Activated naive CD4-positive, alpha-beta T cell treated with anti-CD3 and anti-CD28 coated beads, Interleukin-2, amount 10 ng/mL, durations not matched to agents 7 days and 5 days (primary cell): ENCODE measurements at regions not wholly inside any gene's neighbourhood (a gene's known extent, or its start where the extent isn't known, plus 50 kb on each side); places are given as distances from the start of the nearest gene placed in this dataset.

Experiments used
- CTCF ChIA-PET: fragments of 350-600 bp; sonication (Branson Sonifier 250); formaldehyde crosslinking; loops from one replicate; lab custom pipeline; 2021; ENCODE audit warnings: antibody characterized with exemption; lab: Charles Lee
- DNase-seq: peaks from one replicate; pipeline ENCODE4 v3.0.0-alpha.2; 2020
- H3K27ac Mint-ChIP-seq: one replicate; pipeline ENCODE4 v1.8.0; 2021; ENCODE audit warnings: mild to moderate bottlenecking, moderate library complexity, mixed read lengths
- H3K27me3 Mint-ChIP-seq: one replicate; pipeline ENCODE4 v1.8.0; 2021; ENCODE audit warnings: mild to moderate bottlenecking, mixed read lengths
- H3K36me3 Mint-ChIP-seq: one replicate; pipeline ENCODE4 v1.8.0; 2021; ENCODE audit warnings: mixed read lengths
- H3K4me1 Mint-ChIP-seq: one replicate; pipeline ENCODE4 v1.8.0; 2021; ENCODE audit warnings: mixed read lengths
- H3K4me3 Mint-ChIP-seq: one replicate; pipeline ENCODE4 v1.8.0; 2021; ENCODE audit warnings: mild to moderate bottlenecking, moderate library complexity, mixed read lengths
- H3K9me3 Mint-ChIP-seq: one replicate; pipeline ENCODE4 v1.8.0; 2021; ENCODE audit warnings: mixed read lengths

- Mint-ChIP-seq H3K36me3 (no peaks in the 10 kb centered on the region), H3K4me1 (no peaks in the 10 kb centered on the region), H3K4me3 (no peak overlapping the region), H3K9me3 (no peaks in the 10 kb centered on the region), H3K27ac (no peak overlapping the region), H3K27me3 (no peaks in the 10 kb centered on the region)
- DNase-seq: no peak
- CTCF ChIA-PET: no interaction called here
Observed at GRCh38 chr12:42990387-42990786, 400.8 kb upstream of the PRICKLE1 start.

DNA sequence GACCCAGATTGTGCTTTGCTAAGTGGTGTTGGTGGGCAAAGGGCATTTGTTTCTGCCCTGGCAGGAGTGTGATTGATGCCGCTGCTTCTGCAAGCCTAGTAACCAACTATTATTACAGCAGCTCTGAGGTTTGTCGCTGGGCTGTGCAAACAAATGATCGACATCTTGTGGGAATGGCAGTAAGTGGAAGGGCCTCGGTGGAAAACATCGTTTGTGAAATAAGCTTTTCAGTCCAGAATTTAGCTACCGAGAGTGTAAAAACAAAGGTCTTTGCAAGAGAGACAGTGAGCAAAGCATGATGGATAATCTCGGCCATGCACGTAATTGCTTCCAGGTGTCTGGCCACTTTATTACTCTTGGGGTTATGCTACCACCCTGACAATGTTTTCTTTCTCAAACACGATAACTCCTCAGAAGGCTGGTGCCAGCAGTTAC lies 397.7 kb upstream of the PRICKLE1 start:
- no peak overlapping the region for H3K4me3 Mint-ChIP-seq
- no peak for DNase-seq
- no peaks in the 10 kb centered on the region for H3K36me3 Mint-ChIP-seq
- H3K4me1 Mint-ChIP-seq: no peaks in the 10 kb centered on the region
- CTCF ChIA-PET: no interaction called here
- H3K9me3 Mint-ChIP-seq: peaks cover 3% of the 10 kb centered on the region
- H3K27me3 Mint-ChIP-seq: no peaks in the 10 kb centered on the region
- no peak overlapping the region for H3K27ac Mint-ChIP-seq

DNA sequence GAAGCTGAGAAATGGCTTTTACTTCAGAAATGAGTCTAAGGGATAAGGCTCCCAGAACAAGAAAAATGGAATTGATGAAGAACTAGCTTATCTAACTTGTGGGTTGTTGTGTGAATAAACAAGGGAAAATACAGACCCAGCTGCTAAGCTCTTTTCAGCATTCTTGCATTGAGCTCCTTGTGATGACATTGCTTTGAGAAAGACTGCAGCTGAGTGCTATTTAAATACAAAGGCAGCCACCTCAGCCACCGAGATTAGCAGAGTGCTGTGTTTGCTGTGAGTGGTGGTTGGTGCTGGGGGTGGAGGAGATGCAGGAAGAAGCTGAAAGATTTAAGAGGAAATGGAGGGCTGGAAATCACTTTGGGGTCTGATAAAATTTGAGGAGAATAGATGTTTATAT lies 396.0 kb upstream of the PRICKLE1 start:
- Mint-ChIP-seq H3K4me1 (no peaks in the 10 kb centered on the region), H3K27ac (no peak overlapping the region), H3K36me3 (no peaks in the 10 kb centered on the region), H3K9me3 (peaks cover 3% of the 10 kb centered on the region), H3K27me3 (no peaks in the 10 kb centered on the region), H3K4me3 (no peak overlapping the region)
- CTCF ChIA-PET: no interaction called here
- no peak for DNase-seq

- Mint-ChIP-seq H3K4me3 (no peak overlapping the region), H3K4me1 (no peaks in the 10 kb centered on the region), H3K36me3 (no peaks in the 10 kb centered on the region), H3K27ac (no peak overlapping the region), H3K9me3 (peaks cover 3% of the 10 kb centered on the region), H3K27me3 (no peaks in the 10 kb centered on the region)
- no peak for DNase-seq
- CTCF ChIA-PET: no interaction called here
Observed at GRCh38 chr12:42982828-42983227, 393.3 kb upstream of the PRICKLE1 start.

GRCh38 chr12:42981379-42981778 lies 391.8 kb upstream of the PRICKLE1 start:
- no peak for DNase-seq
- no peak overlapping the region for H3K27ac Mint-ChIP-seq
- CTCF ChIA-PET: no interaction called here
- no peaks in the 10 kb centered on the region for H3K36me3 Mint-ChIP-seq
- H3K4me1 Mint-ChIP-seq: no peaks in the 10 kb centered on the region
- no peak overlapping the region for H3K4me3 Mint-ChIP-seq
- H3K9me3 Mint-ChIP-seq: peaks cover 3% of the 10 kb centered on the region
- H3K27me3 Mint-ChIP-seq: no peaks in the 10 kb centered on the region

DNA sequence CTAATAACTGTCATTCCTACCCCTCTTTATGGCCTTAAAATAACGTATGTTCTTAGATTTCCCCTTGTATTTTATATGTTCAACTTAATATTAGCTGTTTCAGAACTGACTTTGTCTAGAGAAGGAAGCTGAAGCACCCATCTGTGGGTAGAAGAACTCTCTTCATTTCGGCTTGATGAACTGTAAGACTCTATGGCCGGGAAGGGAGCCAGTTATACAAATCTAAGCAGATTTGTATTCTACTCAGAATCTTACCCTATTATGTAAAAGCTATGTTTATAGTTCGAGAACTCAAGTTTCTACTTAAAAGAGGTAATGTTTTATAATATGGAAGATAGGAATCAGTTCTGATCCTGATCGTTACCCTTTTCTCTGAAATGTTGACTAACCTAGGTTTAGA lies 390.9 kb upstream of the PRICKLE1 start:
- Mint-ChIP-seq H3K27ac (no peak overlapping the region), H3K27me3 (no peaks in the 10 kb centered on the region), H3K9me3 (peaks cover 4% of the 10 kb centered on the region), H3K36me3 (no peaks in the 10 kb centered on the region), H3K4me3 (no peak overlapping the region), H3K4me1 (no peaks in the 10 kb centered on the region)
- no peak for DNase-seq
- CTCF ChIA-PET: no interaction called here

GRCh38 chr12:42979746-42980145 lies 390.2 kb upstream of the PRICKLE1 start:
- Mint-ChIP-seq H3K4me1 (no peaks in the 10 kb centered on the region), H3K27ac (no peak overlapping the region), H3K4me3 (no peak overlapping the region), H3K9me3 (peaks cover 8% of the 10 kb centered on the region), H3K36me3 (no peaks in the 10 kb centered on the region), H3K27me3 (no peaks in the 10 kb centered on the region)
- CTCF ChIA-PET: no interaction called here
- no peak for DNase-seq

GRCh38 chr12:42978708-42979107 lies 389.2 kb upstream of the PRICKLE1 start:
- CTCF ChIA-PET: no interaction called here
- DNase-seq: no peak
- H3K27me3 Mint-ChIP-seq: no peaks in the 10 kb centered on the region
- H3K27ac Mint-ChIP-seq: no peak overlapping the region
- H3K9me3 Mint-ChIP-seq: peaks cover 10% of the 10 kb centered on the region
- no peak overlapping the region for H3K4me3 Mint-ChIP-seq
- H3K36me3 Mint-ChIP-seq: no peaks in the 10 kb centered on the region
- H3K4me1 Mint-ChIP-seq: no peaks in the 10 kb centered on the region

GRCh38 chr12:42977451-42978230 lies 388.1 kb upstream of the PRICKLE1 start:
- Mint-ChIP-seq H3K9me3 (peaks cover 8% of the 10 kb centered on the region), H3K36me3 (no peaks in the 10 kb centered on the region), H3K4me3 (no peak overlapping the region), H3K27ac (no peak overlapping the region), H3K4me1 (no peaks in the 10 kb centered on the region), H3K27me3 (no peaks in the 10 kb centered on the region)
- no peak for DNase-seq
- CTCF ChIA-PET: no interaction called here

DNA sequence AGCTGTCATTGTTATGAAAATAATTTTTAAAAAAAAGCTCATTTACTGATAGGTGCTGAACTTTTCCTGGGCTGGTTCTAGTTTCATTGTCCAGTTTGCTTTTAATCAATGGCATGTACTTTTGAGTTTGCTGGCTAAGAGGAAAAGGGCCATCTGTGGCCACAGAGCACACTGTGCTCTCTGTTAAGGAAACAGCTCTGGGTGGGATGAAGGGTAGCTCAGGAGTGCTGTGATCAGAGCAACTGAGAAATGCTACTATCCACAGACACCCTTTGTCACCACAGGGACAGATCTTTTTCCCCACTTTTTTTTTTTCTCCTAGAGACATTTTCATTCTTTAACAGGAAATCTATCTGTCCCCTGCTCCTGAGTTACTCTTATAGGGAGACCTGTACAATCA lies 387.1 kb upstream of the PRICKLE1 start:
- no peaks in the 10 kb centered on the region for H3K4me1 Mint-ChIP-seq
- DNase-seq: no peak
- no peak overlapping the region for H3K4me3 Mint-ChIP-seq
- no peak overlapping the region for H3K27ac Mint-ChIP-seq
- peaks cover 6% of the 10 kb centered on the region for H3K9me3 Mint-ChIP-seq
- H3K27me3 Mint-ChIP-seq: no peaks in the 10 kb centered on the region
- CTCF ChIA-PET: no interaction called here
- H3K36me3 Mint-ChIP-seq: no peaks in the 10 kb centered on the region

GRCh38 chr12:42976122-42976521 lies 386.6 kb upstream of the PRICKLE1 start:
- H3K27ac Mint-ChIP-seq: no peak overlapping the region
- H3K9me3 Mint-ChIP-seq: peaks cover 6% of the 10 kb centered on the region
- CTCF ChIA-PET: no interaction called here
- no peak for DNase-seq
- no peaks in the 10 kb centered on the region for H3K27me3 Mint-ChIP-seq
- no peaks in the 10 kb centered on the region for H3K36me3 Mint-ChIP-seq
- no peaks in the 10 kb centered on the region for H3K4me1 Mint-ChIP-seq
- H3K4me3 Mint-ChIP-seq: no peak overlapping the region

- CTCF ChIA-PET: no interaction called here
- H3K27ac Mint-ChIP-seq: no peak overlapping the region
- DNase-seq: no peak
- no peaks in the 10 kb centered on the region for H3K4me1 Mint-ChIP-seq
- H3K4me3 Mint-ChIP-seq: no peak overlapping the region
- no peaks in the 10 kb centered on the region for H3K9me3 Mint-ChIP-seq
- no peaks in the 10 kb centered on the region for H3K27me3 Mint-ChIP-seq
- no peaks in the 10 kb centered on the region for H3K36me3 Mint-ChIP-seq
Observed at GRCh38 chr12:42969355-42969754, 379.8 kb upstream of the PRICKLE1 start.

- no peak for DNase-seq
- Mint-ChIP-seq H3K36me3 (no peaks in the 10 kb centered on the region), H3K4me1 (no peaks in the 10 kb centered on the region), H3K4me3 (no peak overlapping the region), H3K27ac (no peak overlapping the region), H3K27me3 (no peaks in the 10 kb centered on the region), H3K9me3 (no peaks in the 10 kb centered on the region)
- CTCF ChIA-PET: no interaction called here
Observed at GRCh38 chr12:42968426-42968825, 378.9 kb upstream of the PRICKLE1 start.

DNA sequence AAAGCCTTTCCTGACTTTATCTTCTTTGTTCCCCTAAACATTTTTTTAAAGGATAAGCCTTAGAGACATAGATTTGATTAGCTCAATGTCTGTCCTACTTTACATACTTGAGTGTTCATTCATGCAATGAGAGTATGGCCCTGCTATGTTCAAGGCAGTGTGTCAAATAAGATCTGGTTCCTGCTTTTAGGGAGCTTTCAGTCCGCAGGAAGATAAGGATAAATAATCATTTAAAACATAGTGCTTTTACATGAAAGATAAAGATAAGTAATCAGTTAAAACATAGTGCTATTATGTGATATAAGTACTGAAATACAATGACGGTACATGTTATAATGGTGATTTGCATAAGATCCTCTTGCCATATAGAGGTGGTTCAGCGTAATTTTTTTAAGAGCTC lies 378.3 kb upstream of the PRICKLE1 start:
- no peak overlapping the region for H3K4me3 Mint-ChIP-seq
- no peaks in the 10 kb centered on the region for H3K9me3 Mint-ChIP-seq
- DNase-seq: no peak
- no peaks in the 10 kb centered on the region for H3K36me3 Mint-ChIP-seq
- no peaks in the 10 kb centered on the region for H3K4me1 Mint-ChIP-seq
- CTCF ChIA-PET: no interaction called here
- H3K27me3 Mint-ChIP-seq: no peaks in the 10 kb centered on the region
- H3K27ac Mint-ChIP-seq: no peak overlapping the region

DNA sequence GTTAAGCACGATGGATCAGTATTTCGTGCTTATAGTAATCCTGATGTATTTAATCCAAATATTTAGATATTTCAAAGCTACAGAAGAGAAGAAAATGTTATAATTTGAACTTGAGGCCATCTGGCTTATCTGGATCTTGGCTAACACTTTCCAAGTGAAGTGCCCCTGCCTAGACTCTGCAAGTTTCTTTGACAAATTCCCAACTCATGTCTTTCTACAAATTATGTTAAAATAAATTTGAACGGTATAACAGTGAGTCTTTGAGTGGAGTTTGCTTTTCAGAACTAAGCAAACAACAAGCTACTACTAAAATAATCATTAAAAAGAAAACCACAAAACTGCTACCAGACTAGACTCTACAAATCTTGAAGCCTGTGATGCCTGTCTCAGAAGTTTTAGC lies 374.4 kb upstream of the PRICKLE1 start:
- no peak overlapping the region for H3K4me3 Mint-ChIP-seq
- H3K27ac Mint-ChIP-seq: no peak overlapping the region
- H3K4me1 Mint-ChIP-seq: no peaks in the 10 kb centered on the region
- H3K27me3 Mint-ChIP-seq: no peaks in the 10 kb centered on the region
- H3K9me3 Mint-ChIP-seq: no peaks in the 10 kb centered on the region
- no peak for DNase-seq
- no peaks in the 10 kb centered on the region for H3K36me3 Mint-ChIP-seq
- CTCF ChIA-PET: no interaction called here
